ENCODE measurements at regions not wholly inside any gene's neighbourhood (a gene's known extent, or its start where the extent isn't known, plus 50 kb on each side); places are given as distances from the start of the nearest gene placed in this dataset.

- DNase-seq (ENCODE audit: low spot score) = no peak
Observed at GRCh38 chr13:109883181-109884180, 97.1 kb upstream of the IRS2 start.

GRCh38 chr13:109881961-109882558, 95.7 kb upstream of the IRS2 start:
- no peak for DNase-seq (ENCODE audit: low spot score)

- no peak for DNase-seq (ENCODE audit: low spot score)
Observed at GRCh38 chr13:109881347-109881725, 95.0 kb upstream of the IRS2 start.

- DNase-seq (ENCODE audit: low spot score) = no peak
Observed at GRCh38 chr13:109880371-109881346, 94.3 kb upstream of the IRS2 start.

GRCh38 chr13:109879338-109879737, 93.0 kb upstream of the IRS2 start:
- no peak for DNase-seq (ENCODE audit: low spot score)

- no peak for DNase-seq (ENCODE audit: low spot score)
Observed at GRCh38 chr13:109877809-109878208, 91.4 kb upstream of the IRS2 start.

- no peak for DNase-seq (ENCODE audit: low spot score)
Observed at GRCh38 chr13:109875746-109876145, 89.4 kb upstream of the IRS2 start.

GRCh38 chr13:109874484-109875454, 88.4 kb upstream of the IRS2 start:
- DNase-seq (ENCODE audit: low spot score) = no peak

GRCh38 chr13:109873351-109874123, 87.2 kb upstream of the IRS2 start:
- no peak for DNase-seq (ENCODE audit: low spot score)

- DNase-seq (ENCODE audit: low spot score) = no peak
Observed at GRCh38 chr13:109872864-109873263, 86.5 kb upstream of the IRS2 start.

GRCh38 chr13:109870696-109871370, 84.5 kb upstream of the IRS2 start:
- no peak for DNase-seq (ENCODE audit: low spot score)

GRCh38 chr13:109870274-109870673, 83.9 kb upstream of the IRS2 start:
- no peak for DNase-seq (ENCODE audit: low spot score)

- no peak for DNase-seq (ENCODE audit: low spot score)
Observed at GRCh38 chr13:109869312-109870237, 83.2 kb upstream of the IRS2 start.

GRCh38 chr13:109868578-109869311, 82.4 kb upstream of the IRS2 start:
- no peak for DNase-seq (ENCODE audit: low spot score)

GRCh38 chr13:109867766-109868165, 81.4 kb upstream of the IRS2 start:
- no peak for DNase-seq (ENCODE audit: low spot score)

GRCh38 chr13:109862627-109863026, 76.2 kb upstream of the IRS2 start:
- DNase-seq (ENCODE audit: low spot score) = no peak

GRCh38 chr13:109859898-109860297, 73.5 kb upstream of the IRS2 start:
- no peak for DNase-seq (ENCODE audit: low spot score)

Measured in NAMALWA (cell line).